Right atrium auricular region (tissue), 2 donors: ENCODE measurements at regions not wholly inside any gene's neighbourhood (a gene's known extent, or its start where the extent isn't known, plus 50 kb on each side); places are given as distances from the start of the nearest gene placed in this dataset.

Experiments used
- DNase-seq: peaks from one replicate; pipeline ENCODE4 v3.0.0-alpha.2; 2019; ENCODE audit warnings: low spot score
- H3K27ac ChIP-seq, 2 donors: fragments of 200-600 bp; sonication (generic); 1 replicate in 1 of 2; 2 replicates in 1 of 2; pipeline ENCODE4 v1.5.1; 2016 to 2019
- H3K27me3 ChIP-seq, 2 donors: fragments of 200-600 bp; sonication (generic); one replicate each; pipeline versions ENCODE4 v1.5.1 to v1.6.0; 2017 to 2019
- H3K36me3 ChIP-seq: fragments of 200-600 bp; sonication (generic); one replicate; pipeline ENCODE4 v1.5.1; 2016
- H3K4me1 ChIP-seq, 2 donors: fragments of 200-600 bp; sonication (generic); one replicate each; pipeline versions ENCODE4 v1.5.1 to v1.6.0; 2017 to 2019
- H3K4me3 ChIP-seq, 2 donors: fragments of 200-600 bp; sonication (generic); 1 replicate in 1 of 2; 2 replicates in 1 of 2; pipeline ENCODE4 v1.5.1; 2017 to 2019; ENCODE audit warnings: mild to moderate bottlenecking in 1 of 2, moderate library complexity in 1 of 2
- H3K9me3 ChIP-seq, 2 donors: fragments of 200-600 bp; sonication (generic); one replicate each; pipeline ENCODE4 v1.5.1; 2019
- CTCF ChIP-seq, 2 donors: fragments of 200-600 bp; sonication (generic); IDR thresholded peaks; one replicate each; pipeline ENCODE4 v1.5.1; 2019; ENCODE audit warnings: antibody characterized with exemption in 2 of 2

GRCh38 chr13:112137144-112137543, 70.2 kb downstream of the SOX1 start:
- Histone ChIP-seq H3K4me1 (no peaks in the 10 kb centered on the region), H3K27me3 (no peaks in the 10 kb centered on the region), H3K9me3 (no peaks in the 10 kb centered on the region), H3K36me3 (no peaks in the 10 kb centered on the region), H3K27ac (no peak overlapping the region), H3K4me3 (no peak overlapping the region)
- TF ChIP-seq CTCF (IDR thresholded peaks at IDR 0.05): no peak
- no peak for DNase-seq

GRCh38 chr13:112140366-112140765, 73.4 kb downstream of the SOX1 start:
- Histone ChIP-seq H3K36me3 (no peaks in the 10 kb centered on the region), H3K9me3 (no peaks in the 10 kb centered on the region), H3K27me3 (no peaks in the 10 kb centered on the region), H3K4me1 (no peaks in the 10 kb centered on the region), H3K4me3 (no peak overlapping the region), H3K27ac (no peak overlapping the region)
- no peak for TF ChIP-seq CTCF (IDR thresholded peaks at IDR 0.05)
- DNase-seq: no peak

- no peak for DNase-seq
- Histone ChIP-seq H3K27me3 (no peaks in the 10 kb centered on the region), H3K4me1 (no peaks in the 10 kb centered on the region), H3K9me3 (no peaks in the 10 kb centered on the region), H3K27ac (no peak overlapping the region), H3K4me3 (no peak overlapping the region), H3K36me3 (no peaks in the 10 kb centered on the region)
- TF ChIP-seq CTCF (IDR thresholded peaks at IDR 0.05): no peak
Measured at GRCh38 chr13:112141643-112142400, 74.9 kb downstream of the SOX1 start.

DNA sequence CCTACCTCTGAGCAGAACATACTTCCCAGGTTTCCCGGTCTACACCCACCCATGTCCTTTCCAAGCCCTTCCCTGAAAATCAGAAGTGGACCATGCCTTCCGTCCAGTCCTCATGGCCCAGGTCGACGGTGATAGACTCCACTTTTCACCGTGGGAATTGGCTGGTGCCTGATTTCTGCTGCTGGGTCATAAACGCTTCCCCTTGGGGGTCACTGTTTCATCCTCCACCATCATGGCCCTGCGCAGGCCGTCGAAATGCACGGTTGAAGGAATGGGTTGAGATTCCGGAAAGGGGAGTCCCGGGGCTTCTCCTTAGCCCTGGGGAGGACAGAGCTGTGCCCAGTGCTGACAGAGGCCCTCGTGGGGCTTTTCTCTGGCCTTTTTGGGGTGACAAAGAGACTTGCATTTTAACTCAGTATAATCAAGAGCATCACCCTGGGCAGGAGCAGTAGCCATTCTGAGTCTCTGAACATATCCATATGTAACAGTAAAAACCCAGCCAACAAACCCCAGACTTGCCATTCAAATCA, 75.5 kb downstream of the SOX1 start:
- H3K27ac ChIP-seq: no peak overlapping the region
- H3K9me3 ChIP-seq: no peaks in the 10 kb centered on the region
- no peaks in the 10 kb centered on the region for H3K36me3 ChIP-seq
- DNase-seq: no peak
- no peaks in the 10 kb centered on the region for H3K27me3 ChIP-seq
- no peaks in the 10 kb centered on the region for H3K4me1 ChIP-seq
- no peak for TF ChIP-seq CTCF (IDR thresholded peaks at IDR 0.05)
- H3K4me3 ChIP-seq: no peak overlapping the region

DNA sequence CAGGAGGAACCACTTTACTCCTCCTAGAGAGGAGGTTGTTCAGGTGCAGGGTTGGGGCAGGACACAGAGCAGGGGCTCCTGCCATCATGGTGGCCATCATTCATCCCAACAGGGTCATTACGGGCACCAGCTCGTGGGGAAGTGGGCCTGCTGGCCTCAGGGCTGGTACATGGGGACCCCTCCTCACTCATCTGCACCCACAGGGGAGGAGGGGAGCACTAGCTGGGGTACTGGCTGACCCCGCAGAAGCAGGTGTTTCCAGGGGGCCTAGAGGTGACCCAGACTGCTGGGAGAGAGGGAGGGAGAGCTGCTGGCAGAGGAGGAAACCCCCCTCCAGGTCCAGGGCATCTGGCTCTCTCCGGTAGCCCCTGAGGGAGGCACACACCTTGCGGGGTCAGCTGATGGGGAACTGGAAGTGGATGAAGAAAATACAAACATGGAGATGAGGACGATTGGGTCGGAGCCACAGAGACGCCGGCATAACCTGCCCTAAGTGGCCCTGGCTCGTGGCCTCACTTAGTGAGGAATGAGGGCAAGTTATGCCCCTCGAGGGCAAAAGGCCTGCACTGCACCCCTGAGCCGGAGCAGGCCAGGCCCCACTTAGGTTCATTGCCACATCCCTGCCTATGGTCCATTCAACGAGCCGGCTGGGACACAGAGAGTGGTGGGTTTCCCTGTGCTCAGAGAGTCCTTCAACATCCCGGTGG, 76.2 kb downstream of the SOX1 start:
- TF ChIP-seq CTCF (IDR thresholded peaks at IDR 0.05): no peak
- DNase-seq: no peak
- H3K9me3 ChIP-seq: no peaks in the 10 kb centered on the region
- H3K36me3 ChIP-seq: no peaks in the 10 kb centered on the region
- no peaks in the 10 kb centered on the region for H3K4me1 ChIP-seq
- H3K27ac ChIP-seq: no peak overlapping the region
- no peak overlapping the region for H3K4me3 ChIP-seq
- no peaks in the 10 kb centered on the region for H3K27me3 ChIP-seq
